Osteocyte (in vitro differentiated cells): ENCODE measurements at regions not wholly inside any gene's neighbourhood (a gene's known extent, or its start where the extent isn't known, plus 50 kb on each side); places are given as distances from the start of the nearest gene placed in this dataset.

Source experiments
- DNase-seq: peaks from one replicate; pipeline ENCODE4 v3.0.0; 2021; ENCODE audit warnings: mixed read lengths; ENCODE audit not compliant: unreplicated experiment; ENCODE audit errors: extremely low spot score
- H3K27ac Mint-ChIP-seq: one replicate; pipeline ENCODE4 v1.8.0; 2021; ENCODE audit warnings: mild to moderate bottlenecking, mixed read lengths; ENCODE audit not compliant: unreplicated experiment
- H3K27me3 Mint-ChIP-seq: one replicate; pipeline ENCODE4 v1.8.0; 2021; ENCODE audit warnings: mixed read lengths; ENCODE audit not compliant: unreplicated experiment
- H3K36me3 Mint-ChIP-seq: one replicate; pipeline ENCODE4 v1.8.0; 2021; ENCODE audit warnings: mixed read lengths; ENCODE audit not compliant: unreplicated experiment
- H3K4me1 Mint-ChIP-seq: one replicate; pipeline ENCODE4 v1.8.0; 2021; ENCODE audit warnings: mixed read lengths; ENCODE audit not compliant: unreplicated experiment
- H3K4me3 Mint-ChIP-seq: one replicate; pipeline ENCODE4 v1.8.0; 2021; ENCODE audit warnings: mild to moderate bottlenecking, moderate library complexity, mixed read lengths; ENCODE audit not compliant: unreplicated experiment
- H3K9me3 Mint-ChIP-seq: one replicate; pipeline ENCODE4 v1.8.0; 2021; ENCODE audit warnings: mixed read lengths; ENCODE audit not compliant: unreplicated experiment
- CTCF ChIP-seq: fragments of 200-600 bp; sonication (generic); IDR thresholded peaks from 2 replicates; pipeline ENCODE4 v1.5.0; 2021; ENCODE audit warnings: antibody characterized with exemption, mild to moderate bottlenecking, moderate library complexity

GRCh38 chr5:133778636-133779035, 166.3 kb upstream of the FSTL4 start:
- no peaks in the 10 kb centered on the region for H3K4me1 Mint-ChIP-seq
- peaks cover 12% of the 10 kb centered on the region for H3K27me3 Mint-ChIP-seq
- TF ChIP-seq CTCF: no peak
- no peaks in the 10 kb centered on the region for H3K9me3 Mint-ChIP-seq
- H3K4me3 Mint-ChIP-seq: no peak overlapping the region
- no peaks in the 10 kb centered on the region for H3K36me3 Mint-ChIP-seq
- no peak overlapping the region for H3K27ac Mint-ChIP-seq
- peak; percentile 40 for DNase-seq

GRCh38 chr5:133777951-133778350, 165.6 kb upstream of the FSTL4 start:
- peak; percentile 68 for DNase-seq
- H3K4me1 Mint-ChIP-seq: no peaks in the 10 kb centered on the region
- H3K36me3 Mint-ChIP-seq: no peaks in the 10 kb centered on the region
- H3K4me3 Mint-ChIP-seq: no peak overlapping the region
- H3K9me3 Mint-ChIP-seq: no peaks in the 10 kb centered on the region
- TF ChIP-seq CTCF: no peak
- peaks cover 18% of the 10 kb centered on the region for H3K27me3 Mint-ChIP-seq
- H3K27ac Mint-ChIP-seq: no peak overlapping the region

GRCh38 chr5:133775584-133776304, 163.4 kb upstream of the FSTL4 start:
- H3K4me3 Mint-ChIP-seq: no peak overlapping the region
- no peaks in the 10 kb centered on the region for H3K36me3 Mint-ChIP-seq
- no peaks in the 10 kb centered on the region for H3K4me1 Mint-ChIP-seq
- peaks cover 10% of the 10 kb centered on the region for H3K9me3 Mint-ChIP-seq
- TF ChIP-seq CTCF: no peak
- no peak overlapping the region for H3K27ac Mint-ChIP-seq
- peak; percentile 23 for DNase-seq
- peaks cover 20% of the 10 kb centered on the region for H3K27me3 Mint-ChIP-seq

GRCh38 chr5:133773247-133774202, 161.2 kb upstream of the FSTL4 start:
- no peak overlapping the region for H3K27ac Mint-ChIP-seq
- no peak for DNase-seq
- peaks cover 25% of the 10 kb centered on the region for H3K27me3 Mint-ChIP-seq
- no peak for TF ChIP-seq CTCF
- H3K36me3 Mint-ChIP-seq: no peaks in the 10 kb centered on the region
- peaks cover 14% of the 10 kb centered on the region for H3K9me3 Mint-ChIP-seq
- no peak overlapping the region for H3K4me3 Mint-ChIP-seq
- H3K4me1 Mint-ChIP-seq: no peaks in the 10 kb centered on the region

- H3K27ac Mint-ChIP-seq: no peak overlapping the region
- H3K4me1 Mint-ChIP-seq: no peaks in the 10 kb centered on the region
- H3K27me3 Mint-ChIP-seq: peaks cover 26% of the 10 kb centered on the region
- no peaks in the 10 kb centered on the region for H3K36me3 Mint-ChIP-seq
- no peak for TF ChIP-seq CTCF
- peaks cover 14% of the 10 kb centered on the region for H3K9me3 Mint-ChIP-seq
- DNase-seq: no peak
- H3K4me3 Mint-ChIP-seq: no peak overlapping the region
Observed at GRCh38 chr5:133769842-133770241, 157.5 kb upstream of the FSTL4 start.
